ENCODE measurements at regions not wholly inside any gene's neighbourhood (a gene's known extent, or its start where the extent isn't known, plus 50 kb on each side); places are given as distances from the start of the nearest gene placed in this dataset.
A peak's percentile ranks its signal among the peaks of the same experiment; 100 is the strongest.
"Not testable (repeated sequence)": the region's sequence is repeated elsewhere in the genome, so short reads cannot be mapped to it uniquely, and the experiment has no call there.

DNA sequence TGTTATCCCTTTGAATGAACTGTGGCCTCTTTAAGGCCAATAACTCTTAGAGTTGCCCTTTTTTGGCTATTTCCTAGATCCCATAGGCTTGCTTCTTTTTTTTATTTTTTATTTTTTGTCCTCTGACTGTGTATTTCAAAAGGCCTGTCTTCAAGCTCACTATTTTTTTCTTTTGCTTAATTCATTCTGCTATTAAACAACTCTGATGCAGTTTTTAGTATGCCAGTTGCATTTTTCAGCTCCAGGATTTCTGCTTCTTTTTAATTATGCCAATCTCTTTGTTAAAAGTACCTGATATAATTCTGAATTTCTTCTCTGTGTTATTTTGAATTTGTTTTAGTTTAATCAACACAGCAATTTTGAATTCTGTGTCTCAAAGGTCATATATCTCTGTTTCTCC, 912.1 kb downstream of the PLOD2 start:
- DNase-seq (ENCODE audit: extremely low read depth, low read depth), result no peak
- TF ChIP-seq, protein P1, sequence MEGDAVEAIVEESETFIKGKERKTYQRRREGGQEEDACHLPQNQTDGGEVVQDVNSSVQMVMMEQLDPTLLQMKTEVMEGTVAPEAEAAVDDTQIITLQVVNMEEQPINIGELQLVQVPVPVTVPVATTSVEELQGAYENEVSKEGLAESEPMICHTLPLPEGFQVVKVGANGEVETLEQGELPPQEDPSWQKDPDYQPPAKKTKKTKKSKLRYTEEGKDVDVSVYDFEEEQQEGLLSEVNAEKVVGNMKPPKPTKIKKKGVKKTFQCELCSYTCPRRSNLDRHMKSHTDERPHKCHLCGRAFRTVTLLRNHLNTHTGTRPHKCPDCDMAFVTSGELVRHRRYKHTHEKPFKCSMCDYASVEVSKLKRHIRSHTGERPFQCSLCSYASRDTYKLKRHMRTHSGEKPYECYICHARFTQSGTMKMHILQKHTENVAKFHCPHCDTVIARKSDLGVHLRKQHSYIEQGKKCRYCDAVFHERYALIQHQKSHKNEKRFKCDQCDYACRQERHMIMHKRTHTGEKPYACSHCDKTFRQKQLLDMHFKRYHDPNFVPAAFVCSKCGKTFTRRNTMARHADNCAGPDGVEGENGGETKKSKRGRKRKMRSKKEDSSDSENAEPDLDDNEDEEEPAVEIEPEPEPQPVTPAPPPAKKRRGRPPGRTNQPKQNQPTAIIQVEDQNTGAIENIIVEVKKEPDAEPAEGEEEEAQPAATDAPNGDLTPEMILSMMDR (IDR thresholded peaks at IDR 0.05; ENCODE audit: low read depth, low read length, missing control alignments), result no peak
- H3K4me3 ChIP-seq (replicated peaks; ENCODE audit: low read depth, low read length), result no peak overlapping the region

DNA sequence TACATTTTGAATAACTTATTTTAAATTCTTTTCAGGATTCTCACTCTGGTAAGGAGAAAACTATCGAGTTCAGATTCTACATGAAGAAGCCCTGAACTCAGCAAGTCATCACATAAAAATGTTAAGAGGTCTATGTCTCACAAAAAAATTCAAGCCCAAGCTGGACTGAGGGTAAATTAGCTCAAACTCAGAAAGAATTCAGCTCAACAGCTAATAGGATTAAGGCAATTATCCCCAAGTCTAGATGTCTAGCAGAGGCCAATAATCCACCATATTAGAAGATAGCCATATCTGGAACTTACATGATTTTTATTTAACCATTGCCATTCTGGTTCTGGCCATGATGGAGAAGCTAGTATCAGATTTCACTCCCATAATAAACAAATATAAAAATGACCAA, 909.7 kb downstream of the PLOD2 start:
- H3K4me3 ChIP-seq (replicated peaks; ENCODE audit: low read depth, low read length), result no peak overlapping the region
- TF ChIP-seq, protein P1 (IDR thresholded peaks at IDR 0.05; ENCODE audit: low read depth, low read length, missing control alignments), result no peak
- no peak for DNase-seq (ENCODE audit: extremely low read depth, low read depth)

DNA sequence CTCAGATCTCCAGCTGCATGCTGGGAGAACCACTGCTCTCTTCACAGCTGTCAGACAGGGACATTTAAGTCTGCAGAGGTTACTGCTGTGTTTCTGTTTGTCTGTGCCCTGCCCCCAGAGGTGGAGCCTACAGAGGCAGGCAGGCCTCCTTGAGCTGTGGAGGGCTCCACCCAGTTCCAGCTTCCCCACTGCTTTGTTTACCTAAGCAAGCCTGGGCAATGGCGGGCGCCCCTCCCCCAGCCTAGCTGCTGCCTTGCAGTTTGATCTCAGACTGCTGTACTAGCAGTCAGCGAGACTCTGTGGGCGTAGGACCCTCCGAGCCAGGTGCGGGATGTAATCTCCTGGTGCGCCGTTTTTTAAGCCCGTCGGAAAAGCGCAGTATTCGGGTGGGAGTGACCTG, 903.0 kb downstream of the PLOD2 start:
- not testable (repeated sequence) for H3K4me3 ChIP-seq (replicated peaks; ENCODE audit: low read depth, low read length); DNase-seq (ENCODE audit: extremely low read depth, low read depth)

DNA sequence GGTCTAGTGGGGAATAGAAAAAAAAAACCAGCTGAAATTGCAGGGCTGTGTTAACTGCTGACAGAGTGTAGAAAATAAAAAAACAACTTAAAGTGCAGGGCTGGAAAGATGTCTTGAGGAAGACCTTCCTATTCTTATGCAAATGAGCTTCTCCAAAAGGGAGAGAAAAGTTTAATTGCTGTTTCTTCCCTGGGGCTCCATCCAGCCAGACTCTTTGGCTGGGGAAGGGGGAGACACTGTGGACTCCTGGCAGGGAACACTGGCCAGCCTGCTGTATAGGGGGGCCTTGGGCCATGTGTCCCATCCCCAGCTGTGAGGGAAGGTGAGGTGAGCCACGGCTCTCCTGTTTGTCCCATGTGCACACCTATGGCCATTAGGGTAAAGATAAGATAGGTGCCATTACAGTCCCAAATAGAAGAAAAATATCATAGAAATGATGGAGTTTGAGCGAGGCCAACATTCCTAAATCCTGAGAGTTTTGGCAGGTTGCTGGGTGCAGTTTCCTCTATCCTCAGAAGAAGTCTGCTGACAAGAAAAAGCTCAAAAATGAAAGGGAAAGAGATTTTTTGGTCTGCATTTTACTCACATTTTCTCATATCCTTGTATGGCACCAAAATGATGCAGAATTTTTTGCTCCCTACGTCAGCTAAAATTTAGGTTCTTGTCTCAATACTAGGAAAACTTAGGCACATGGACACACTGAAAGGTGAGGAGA, 901.7 kb downstream of the PLOD2 start:
- H3K4me3 ChIP-seq (replicated peaks; ENCODE audit: low read depth, low read length), result no peak overlapping the region
- TF ChIP-seq, protein P1 (IDR thresholded peaks at IDR 0.05; ENCODE audit: low read depth, low read length, missing control alignments), result no peak
- no peak for DNase-seq (ENCODE audit: extremely low read depth, low read depth)

DNA sequence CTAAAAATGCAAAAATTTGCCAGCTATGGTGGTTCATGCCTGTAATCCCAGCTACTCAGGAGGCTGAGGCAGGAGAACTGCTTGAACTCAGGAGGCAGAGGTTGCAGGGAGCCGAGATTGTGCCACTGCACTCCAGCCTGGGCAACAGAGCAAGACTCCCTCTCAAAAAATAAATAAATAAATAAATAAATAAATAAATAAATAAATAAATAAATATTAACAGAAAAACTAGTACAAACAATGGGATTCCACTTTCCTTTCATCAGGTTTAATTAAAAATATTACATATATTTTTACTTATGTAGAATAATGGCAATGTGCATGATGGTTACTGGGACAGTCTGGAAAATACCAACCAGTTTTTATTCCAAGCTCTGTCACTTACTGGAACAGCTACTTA, 897.5 kb downstream of the PLOD2 start:
- DNase-seq (ENCODE audit: extremely low read depth, low read depth); H3K4me3 ChIP-seq (replicated peaks; ENCODE audit: low read depth, low read length): not testable (repeated sequence)

DNA sequence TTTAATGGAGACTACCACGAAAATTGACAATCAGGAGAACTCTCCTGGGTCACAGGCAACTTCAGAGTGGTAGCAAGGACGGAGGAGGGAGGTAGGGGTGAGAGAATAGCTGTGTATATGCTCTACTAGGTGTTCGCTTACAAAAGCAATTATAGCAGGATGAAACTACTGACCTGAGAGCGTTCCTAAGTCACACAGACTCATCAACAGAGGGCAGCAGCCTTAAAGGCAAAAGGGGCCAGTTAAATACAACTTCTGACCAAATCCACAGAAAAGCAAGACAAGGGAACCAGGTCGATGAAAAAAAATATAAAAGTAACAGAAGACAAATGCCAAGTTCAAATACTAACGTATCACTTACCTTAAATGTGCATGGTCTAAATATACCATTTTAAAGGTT, 894.6 kb downstream of the PLOD2 start:
- no peak overlapping the region for H3K4me3 ChIP-seq (replicated peaks; ENCODE audit: low read depth, low read length)
- TF ChIP-seq, protein P1 (IDR thresholded peaks at IDR 0.05; ENCODE audit: low read depth, low read length, missing control alignments), result no peak
- DNase-seq (ENCODE audit: extremely low read depth, low read depth), result no peak

DNA sequence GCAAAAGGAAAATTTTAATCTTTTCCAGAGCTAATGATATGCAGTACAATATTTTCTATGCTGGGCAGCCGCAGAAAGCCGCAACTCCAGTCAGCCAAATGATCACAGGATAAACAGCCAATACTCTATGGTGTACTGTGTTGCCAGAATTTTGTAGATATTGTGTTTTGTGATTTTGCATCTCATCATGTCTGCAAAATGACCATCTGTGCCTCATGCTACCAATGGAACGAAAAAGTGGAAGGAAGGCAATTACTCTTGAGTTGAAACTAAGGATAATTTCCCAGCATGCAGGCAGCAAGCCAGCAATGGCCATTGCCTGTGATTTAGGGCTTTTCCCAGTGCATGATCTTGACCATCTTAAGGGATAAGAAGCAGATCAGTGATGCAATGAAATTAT, 891.9 kb downstream of the PLOD2 start:
- no peak for DNase-seq (ENCODE audit: extremely low read depth, low read depth)
- H3K4me3 ChIP-seq (replicated peaks; ENCODE audit: low read depth, low read length), result no peak overlapping the region
- TF ChIP-seq, protein P1 (IDR thresholded peaks at IDR 0.05; ENCODE audit: low read depth, low read length, missing control alignments), result no peak

DNA sequence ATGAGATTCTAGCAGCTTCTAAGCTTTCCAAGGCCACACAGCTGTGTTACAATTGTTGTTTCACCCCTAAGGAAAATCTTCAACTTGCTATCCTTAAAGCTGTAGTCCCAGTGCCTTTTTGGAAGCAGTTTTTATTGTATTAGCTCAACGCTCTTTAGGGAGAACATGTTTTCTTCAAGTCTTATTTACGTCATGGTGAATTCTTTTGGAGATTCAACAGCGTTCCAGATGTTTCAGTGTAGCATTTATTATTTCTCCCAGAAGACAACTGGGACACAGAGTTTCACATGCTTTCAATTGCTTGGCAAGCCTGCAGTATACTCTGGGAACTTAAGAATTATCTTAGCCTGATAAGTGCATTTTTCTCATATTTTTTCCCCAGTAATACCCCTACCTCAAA, 888.3 kb downstream of the PLOD2 start:
- H3K4me3 ChIP-seq (replicated peaks; ENCODE audit: low read depth, low read length), result no peak overlapping the region
- TF ChIP-seq, protein P1 (IDR thresholded peaks at IDR 0.05; ENCODE audit: low read depth, low read length, missing control alignments), result no peak
- DNase-seq (ENCODE audit: extremely low read depth, low read depth), result peak; percentile 16
